ENCODE measurements at regions not wholly inside any gene's neighbourhood (a gene's known extent, or its start where the extent isn't known, plus 50 kb on each side); places are given as distances from the start of the nearest gene placed in this dataset.
"Not testable (repeated sequence)": the region's sequence is repeated elsewhere in the genome, so short reads cannot be mapped to it uniquely, and the experiment has no call there.

GRCh38 chr1:146317785-146318184 lies 89.0 kb upstream of the NOTCH2NLA start:
- H3K9me3 Mint-ChIP-seq; H3K36me3 Mint-ChIP-seq; ATAC-seq (ENCODE audit: low read depth); H3K27ac Mint-ChIP-seq; DNase-seq; H3K4me1 Mint-ChIP-seq; POLR2A ChIA-PET; H3K27me3 Mint-ChIP-seq; H3K4me3 Mint-ChIP-seq: not testable (repeated sequence)

GRCh38 chr1:146314449-146315246 lies 85.8 kb upstream of the NOTCH2NLA start:
- POLR2A ChIA-PET; H3K27ac Mint-ChIP-seq; DNase-seq; H3K9me3 Mint-ChIP-seq; H3K27me3 Mint-ChIP-seq; H3K4me1 Mint-ChIP-seq; ATAC-seq (ENCODE audit: low read depth); H3K4me3 Mint-ChIP-seq; H3K36me3 Mint-ChIP-seq: not testable (repeated sequence)

- POLR2A ChIA-PET; DNase-seq; H3K27ac Mint-ChIP-seq; ATAC-seq (ENCODE audit: low read depth); H3K27me3 Mint-ChIP-seq; H3K4me3 Mint-ChIP-seq; H3K9me3 Mint-ChIP-seq; H3K4me1 Mint-ChIP-seq; H3K36me3 Mint-ChIP-seq: not testable (repeated sequence)
These were observed 81.8 kb upstream of the NOTCH2NLA start for GRCh38 chr1:146310579-146310978.

GRCh38 chr1:146309427-146309826 lies 80.6 kb upstream of the NOTCH2NLA start:
- H3K9me3 Mint-ChIP-seq; H3K27ac Mint-ChIP-seq; DNase-seq; H3K4me3 Mint-ChIP-seq; ATAC-seq (ENCODE audit: low read depth); H3K27me3 Mint-ChIP-seq; POLR2A ChIA-PET; H3K36me3 Mint-ChIP-seq; H3K4me1 Mint-ChIP-seq: not testable (repeated sequence)

- H3K9me3 Mint-ChIP-seq; H3K4me3 Mint-ChIP-seq; H3K27ac Mint-ChIP-seq; H3K4me1 Mint-ChIP-seq; H3K27me3 Mint-ChIP-seq; ATAC-seq (ENCODE audit: low read depth); DNase-seq; H3K36me3 Mint-ChIP-seq; POLR2A ChIA-PET: not testable (repeated sequence)
These were observed 80.1 kb upstream of the NOTCH2NLA start for GRCh38 chr1:146308892-146309291.

GRCh38 chr1:146308152-146308551 lies 79.3 kb upstream of the NOTCH2NLA start:
- ATAC-seq (ENCODE audit: low read depth): peak; percentile 58
- H3K4me1 Mint-ChIP-seq, H3K27ac Mint-ChIP-seq, DNase-seq, POLR2A ChIA-PET, H3K9me3 Mint-ChIP-seq, H3K27me3 Mint-ChIP-seq, H3K4me3 Mint-ChIP-seq, H3K36me3 Mint-ChIP-seq: not testable (repeated sequence)

- H3K4me3 Mint-ChIP-seq, POLR2A ChIA-PET, H3K27me3 Mint-ChIP-seq, DNase-seq, H3K4me1 Mint-ChIP-seq, H3K36me3 Mint-ChIP-seq, H3K27ac Mint-ChIP-seq, H3K9me3 Mint-ChIP-seq: not testable (repeated sequence)
- ATAC-seq (ENCODE audit: low read depth): peak; percentile 93
These were observed 78.8 kb upstream of the NOTCH2NLA start for GRCh38 chr1:146307632-146308031.

GRCh38 chr1:146306651-146307050 lies 77.8 kb upstream of the NOTCH2NLA start:
- H3K4me3 Mint-ChIP-seq; H3K36me3 Mint-ChIP-seq; H3K4me1 Mint-ChIP-seq; H3K27ac Mint-ChIP-seq; POLR2A ChIA-PET; H3K27me3 Mint-ChIP-seq; H3K9me3 Mint-ChIP-seq; DNase-seq; ATAC-seq (ENCODE audit: low read depth): not testable (repeated sequence)

- H3K4me3 Mint-ChIP-seq; ATAC-seq (ENCODE audit: low read depth); DNase-seq; H3K36me3 Mint-ChIP-seq; H3K27me3 Mint-ChIP-seq; POLR2A ChIA-PET; H3K9me3 Mint-ChIP-seq; H3K4me1 Mint-ChIP-seq; H3K27ac Mint-ChIP-seq: not testable (repeated sequence)
These were observed 76.6 kb upstream of the NOTCH2NLA start for GRCh38 chr1:146305442-146305841.

- H3K27ac Mint-ChIP-seq, H3K4me3 Mint-ChIP-seq, DNase-seq, POLR2A ChIA-PET, H3K27me3 Mint-ChIP-seq, H3K4me1 Mint-ChIP-seq, H3K36me3 Mint-ChIP-seq, H3K9me3 Mint-ChIP-seq: not testable (repeated sequence)
- ATAC-seq (ENCODE audit: low read depth): peak; percentile 95
These were observed 69.7 kb upstream of the NOTCH2NLA start for GRCh38 chr1:146298575-146298897.

- H3K4me1 Mint-ChIP-seq, H3K4me3 Mint-ChIP-seq, DNase-seq, H3K36me3 Mint-ChIP-seq, H3K9me3 Mint-ChIP-seq, H3K27me3 Mint-ChIP-seq, H3K27ac Mint-ChIP-seq, POLR2A ChIA-PET: not testable (repeated sequence)
- ATAC-seq (ENCODE audit: low read depth): peak; percentile 77
These were observed 69.2 kb upstream of the NOTCH2NLA start for GRCh38 chr1:146297781-146298574.

GRCh38 chr1:146292940-146293936 lies 64.4 kb upstream of the NOTCH2NLA start:
- H3K27me3 Mint-ChIP-seq; H3K4me1 Mint-ChIP-seq; H3K4me3 Mint-ChIP-seq; H3K36me3 Mint-ChIP-seq; H3K27ac Mint-ChIP-seq; DNase-seq; ATAC-seq (ENCODE audit: low read depth); POLR2A ChIA-PET; H3K9me3 Mint-ChIP-seq: not testable (repeated sequence)

- H3K27me3 Mint-ChIP-seq; H3K4me1 Mint-ChIP-seq; H3K9me3 Mint-ChIP-seq; H3K27ac Mint-ChIP-seq; H3K4me3 Mint-ChIP-seq; DNase-seq; ATAC-seq (ENCODE audit: low read depth); H3K36me3 Mint-ChIP-seq; POLR2A ChIA-PET: not testable (repeated sequence)
These were observed 63.6 kb upstream of the NOTCH2NLA start for GRCh38 chr1:146292424-146292823.
